ENCODE measurements at regions not wholly inside any gene's neighbourhood (a gene's known extent, or its start where the extent isn't known, plus 50 kb on each side); places are given as distances from the start of the nearest gene placed in this dataset.

GRCh38 chr2:208820014-208820688, 413.6 kb downstream of the PTH2R start:
- no peak overlapping the region for H3K4me3 ChIP-seq (ENCODE audit: low read depth, low read length)
- no peak for TF ChIP-seq CTCF (IDR thresholded peaks at IDR 0.05; ENCODE audit: insufficient read depth, low read length)
- no peak for DNase-seq (ENCODE audit: low read depth)

GRCh38 chr2:208827109-208827508, 420.5 kb downstream of the PTH2R start:
- DNase-seq (ENCODE audit: low read depth) = no peak
- no peak overlapping the region for H3K4me3 ChIP-seq (ENCODE audit: low read depth, low read length)
- TF ChIP-seq CTCF (IDR thresholded peaks at IDR 0.05; ENCODE audit: insufficient read depth, low read length) = no peak

GRCh38 chr2:208827549-208828221, 421.1 kb downstream of the PTH2R start:
- TF ChIP-seq CTCF (IDR thresholded peaks at IDR 0.05; ENCODE audit: insufficient read depth, low read length) = no peak
- H3K4me3 ChIP-seq (ENCODE audit: low read depth, low read length) = no peak overlapping the region
- DNase-seq (ENCODE audit: low read depth) = no peak

- H3K4me3 ChIP-seq (ENCODE audit: low read depth, low read length) = no peak overlapping the region
- no peak for TF ChIP-seq CTCF (IDR thresholded peaks at IDR 0.05; ENCODE audit: insufficient read depth, low read length)
- DNase-seq (ENCODE audit: low read depth) = no peak
Observed at GRCh38 chr2:208830203-208830602, 423.6 kb downstream of the PTH2R start.

GRCh38 chr2:208847651-208848050, 441.1 kb downstream of the PTH2R start:
- DNase-seq (ENCODE audit: low read depth) = no peak
- TF ChIP-seq CTCF (IDR thresholded peaks at IDR 0.05; ENCODE audit: insufficient read depth, low read length) = no peak
- H3K4me3 ChIP-seq (ENCODE audit: low read depth, low read length) = no peak overlapping the region

- no peak for TF ChIP-seq CTCF (IDR thresholded peaks at IDR 0.05; ENCODE audit: insufficient read depth, low read length)
- H3K4me3 ChIP-seq (ENCODE audit: low read depth, low read length) = no peak overlapping the region
- no peak for DNase-seq (ENCODE audit: low read depth)
Observed at GRCh38 chr2:208854717-208855116, 448.1 kb downstream of the PTH2R start.

All from fibroblast of the aortic adventitia (primary cell).